HepG2 (cell line): ENCODE measurements at regions not wholly inside any gene's neighbourhood (a gene's known extent, or its start where the extent isn't known, plus 50 kb on each side); places are given as distances from the start of the nearest gene placed in this dataset.

ENCODE experiments used
- ATAC-seq: fragments of 200-7000 bp; cut with Tn5 transposase; 3 replicates; pipeline ENCODE4 v1.9.1; 2020; ENCODE audit warnings: mild to moderate bottlenecking, moderate library complexity
- BruUV-seq: library from RNA; stranded (reverse); fragments of 400-500 nt; replicated peaks from 2 replicates; lab custom pipeline; 2021; lab: Mats Ljungman, UMichigan
- CTCF ChIA-PET: fragments of 300-600 bp; formaldehyde crosslinking; extraction: SDS; loops from one replicate; lab custom pipeline; 2021; ENCODE audit warnings: low total read pairs, inconsistent platforms, low intra/inter-chr PET ratio; lab: Yijun Ruan, JAX
- POLR2A ChIA-PET: fragments of 350-600 bp; sonication (Branson Sonifier 250); formaldehyde crosslinking; loops from one replicate; lab custom pipeline; 2020; ENCODE audit warnings: antibody characterized with exemption, inconsistent platforms; lab: Yijun Ruan, JAX
- DNase-seq: peaks from one replicate; pipeline ENCODE4 v3.0.0-alpha.2; 2015; ENCODE audit warnings: low spot score
- FAIRE-seq: peaks from 3 replicates; lab custom pipeline; 2011; peaks lifted over from hg19 to GRCh38; lab: Jason Lieb, UNC
- H2AFZ ChIP-seq: one replicate; pipeline ENCODE4 v1.6.1; 2011; ENCODE audit warnings: low read length, inconsistent platforms
- H3K27ac ChIP-seq: fragments of 300-600 bp; 3 replicates; pipeline ENCODE4 v1.8.0; 2011; ENCODE audit warnings: mixed run types, mild to moderate bottlenecking, mixed read lengths, low read length, inconsistent platforms; ENCODE audit not compliant: insufficient read depth; ENCODE audit errors: extremely low read length
- H3K27me3 ChIP-seq, 2 experiments: fragments of 200-600 bp in 1 of 2; 2 replicates in 1 of 2; 3 replicates in 1 of 2; pipeline versions ENCODE4 v1.6.0 to v1.8.0; 2011; ENCODE audit warnings: low read length in 2 of 2, mild to moderate bottlenecking in 2 of 2, moderate library complexity in 2 of 2, inconsistent platforms in 1 of 2; ENCODE audit not compliant: insufficient read depth in 2 of 2, control insufficient read depth in 1 of 2
- H3K36me3 ChIP-seq, 2 experiments: fragments of 200-600 bp in 1 of 2; replicated peaks in 1 of 2; 2 replicates in 1 of 2; 3 replicates in 1 of 2; pipeline versions ENCODE4 v1.5.1 to v1.8.0; 2011; ENCODE audit warnings: low read length in 2 of 2, inconsistent platforms in 1 of 2; ENCODE audit not compliant: insufficient read depth in 2 of 2, control insufficient read depth in 1 of 2
- H3K4me1 ChIP-seq: 2 replicates; pipeline ENCODE4 v1.5.1; 2012; ENCODE audit warnings: low read length, inconsistent platforms; ENCODE audit not compliant: insufficient read depth
- H3K4me2 ChIP-seq: 2 replicates; pipeline ENCODE4 v1.6.0; 2011; ENCODE audit warnings: low read depth, low read length, inconsistent platforms
- H3K4me3 ChIP-seq, 3 experiments: fragments of 200-600 bp in 1 of 3; sonication (generic), shearing (Covaris generic) in 1 of 3; replicated peaks in 1 of 3; 2 replicates each; pipeline ENCODE4 v1.5.1; 2011 to 2016; ENCODE audit warnings: low read length in 3 of 3, inconsistent platforms in 2 of 3, low read depth in 2 of 3, mild to moderate bottlenecking in 2 of 3, control low read depth in 1 of 3, mixed read lengths in 1 of 3; ENCODE audit not compliant: insufficient read depth in 1 of 3
- H3K79me2 ChIP-seq: one replicate; pipeline ENCODE4 v1.6.1; 2011; ENCODE audit warnings: low read length, inconsistent platforms; ENCODE audit not compliant: insufficient read depth
- H3K9ac ChIP-seq: 2 replicates; pipeline ENCODE4 v1.6.0; 2011; ENCODE audit warnings: mild to moderate bottlenecking, low read depth, low read length, inconsistent platforms; ENCODE audit not compliant: insufficient read depth
- H3K9me3 ChIP-seq: 2 replicates; pipeline ENCODE4 v1.5.1; 2012; ENCODE audit warnings: mild to moderate bottlenecking, low read length
- H4K20me1 ChIP-seq: 2 replicates; pipeline ENCODE4 v1.6.0; 2011; ENCODE audit warnings: inconsistent platforms, mild to moderate bottlenecking, low read length, moderate library complexity; ENCODE audit not compliant: insufficient read depth
- HNRNPK ChIP-seq: fragments of 200-400 bp; formaldehyde crosslinking; IDR thresholded peaks from 2 replicates; pipeline ENCODE4 v1.6.1; 2018; ENCODE audit warnings: low read length, low read depth, moderate library complexity, mild to moderate bottlenecking; ENCODE audit not compliant: poor library complexity, severe bottlenecking
- HNRNPL ChIP-seq: fragments of 200-400 bp; formaldehyde crosslinking; IDR thresholded peaks from 2 replicates; pipeline ENCODE4 v1.6.1; 2017; ENCODE audit warnings: mild to moderate bottlenecking, low read depth, low read length
- NONO ChIP-seq, 2 experiments: fragments of 450-650 bp in 1 of 2; sonication (generic) in 1 of 2; formaldehyde crosslinking in 1 of 2; IDR thresholded peaks in 1 of 2; conservative IDR thresholded peaks in 1 of 2; 2 replicates each; pipeline versions ENCODE4 v1.6.1 to v1.8.0; 2017 to 2022; ENCODE audit warnings: mild to moderate bottlenecking in 1 of 2, missing genetic modification reagents in 1 of 2, moderate library complexity in 1 of 2
- RAD21 ChIP-seq: fragments of 450-650 bp; formaldehyde crosslinking; IDR thresholded peaks from 2 replicates; pipeline ENCODE4 v1.5.0; 2020; ENCODE audit warnings: mild to moderate bottlenecking
- SAP130 ChIP-seq: IDR thresholded peaks from 2 replicates; pipeline ENCODE4 v1.6.1; 2016; ENCODE audit warnings: low read depth
- STAG1 ChIP-seq: sonication (generic); formaldehyde crosslinking; IDR thresholded peaks from 2 replicates; pipeline ENCODE4 v1.4.0; 2020; ENCODE audit warnings: missing genetic modification reagents
- ZNF460 ChIP-seq: sonication (generic); formaldehyde crosslinking; IDR thresholded peaks from 2 replicates; pipeline ENCODE4 v1.5.1; 2020; ENCODE audit warnings: missing genetic modification reagents, mild to moderate bottlenecking, borderline replicate concordance
- ZNF570 ChIP-seq: sonication (generic); formaldehyde crosslinking; IDR thresholded peaks from 2 replicates; pipeline ENCODE4 v1.4.0; 2020; ENCODE audit warnings: mild to moderate bottlenecking, missing genetic modification reagents, borderline replicate concordance
- ZNF737 ChIP-seq: sonication (generic); formaldehyde crosslinking; IDR thresholded peaks from 2 replicates; pipeline ENCODE4 v1.5.0; 2020; ENCODE audit warnings: missing genetic modification reagents, mild to moderate bottlenecking, borderline replicate concordance
- WGBS: methylation state at CpG from one replicate; pipeline ENCODE4 v1.1.6; 2017; ENCODE audit warnings: low lambda C conversion rate; 5-methylcytosine and 5-hydroxymethylcytosine counted together
- in situ Hi-C: cut with HindIII; loops from 2 replicates; pipeline ENCODE4 v1.10.0; 2017; ENCODE audit warnings: low pct_unique_long_range_greater_than_20kb; ENCODE audit not compliant: extremely low pct_ligation_motif_present
- intact Hi-C: fragments of 100-400 bp; cut with micrococcal nuclease; formaldehyde crosslinking; loops from one replicate; pipeline ENCODE4 v1.10.0; 2022; ENCODE audit not compliant: unreplicated experiment
- TF ChIP-seq, protein P1 (sequence below): sonication (generic); formaldehyde crosslinking; IDR thresholded peaks from 2 replicates; pipeline ENCODE4 v1.8.0; 2022; ENCODE audit warnings: mild to moderate bottlenecking, missing genetic modification reagents, borderline replicate concordance
- TF ChIP-seq, protein P2 (sequence below): sonication (generic); formaldehyde crosslinking; IDR thresholded peaks from 2 replicates; pipeline ENCODE4 v1.4.0; 2020; ENCODE audit warnings: missing genetic modification reagents, borderline replicate concordance

DNA sequence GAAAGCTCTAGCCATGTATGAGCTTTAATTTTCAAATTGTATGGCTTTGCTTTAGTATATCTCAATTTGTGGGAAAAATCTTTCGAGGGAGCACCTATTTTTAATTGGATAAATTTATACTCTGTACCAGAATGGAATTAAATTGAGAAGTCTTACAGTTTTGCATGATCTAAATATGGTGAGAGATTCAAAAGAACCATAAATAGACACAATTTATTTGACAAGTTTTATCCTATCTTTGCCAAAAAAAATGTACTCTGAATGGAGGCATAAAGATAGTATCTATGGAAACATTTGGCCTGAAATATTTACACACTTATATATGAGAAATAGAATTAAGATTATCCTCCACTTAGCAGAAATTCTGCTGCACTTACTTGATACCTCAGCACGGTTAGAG lies 238.4 kb downstream of the NDUFA10 start:
- H3K4me2 ChIP-seq, result no peak overlapping the region
- WGBS, result 0% methylated on average over 2 of the region's 2 CpGs
- intact Hi-C loops (no loop called here), in situ Hi-C loops (no loop called here)
- TF ChIP-seq, protein P1, sequence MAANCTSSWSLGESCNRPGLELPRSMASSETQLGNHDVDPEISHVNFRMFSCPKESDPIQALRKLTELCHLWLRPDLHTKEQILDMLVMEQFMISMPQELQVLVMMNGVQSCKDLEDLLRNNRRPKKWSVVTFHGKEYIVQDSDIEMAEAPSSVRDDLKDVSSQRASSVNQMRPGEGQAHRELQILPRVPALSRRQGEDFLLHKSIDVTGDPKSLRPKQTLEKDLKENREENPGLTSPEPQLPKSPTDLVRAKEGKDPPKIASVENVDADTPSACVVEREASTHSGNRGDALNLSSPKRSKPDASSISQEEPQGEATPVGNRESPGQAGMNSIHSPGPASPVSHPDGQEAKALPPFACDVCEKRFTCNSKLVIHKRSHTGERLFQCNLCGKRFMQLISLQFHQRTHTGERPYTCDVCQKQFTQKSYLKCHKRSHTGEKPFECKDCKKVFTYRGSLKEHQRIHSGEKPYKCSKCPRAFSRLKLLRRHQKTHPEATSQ (CRISPR knock-in tag), result no peak
- TF ChIP-seq NONO (IDR thresholded peaks at IDR 0.05) (no peak), NONO (CRISPR knock-in tag; conservative IDR thresholded peaks at IDR 0.05) (no peak), STAG1 (CRISPR knock-in tag) (no peak), RAD21 (CRISPR knock-in tag) (no peak)
- H3K9me3 ChIP-seq, result no peaks in the 10 kb centered on the region
- FAIRE-seq, result no peak
- H3K36me3 ChIP-seq, result no peaks in the 10 kb centered on the region
- ATAC-seq, result no peak
- H2AFZ ChIP-seq, result no peak overlapping the region
- no TSS peak for BruUV-seq
- ChIA-PET CTCF (no interaction called here), POLR2A (no interaction called here)
- no peak overlapping the region for H3K9ac ChIP-seq
- H3K27ac ChIP-seq, result no peak overlapping the region
- H3K27me3 ChIP-seq, result peaks cover 5 to 34% of the 10 kb centered on the region in 2 experiments; a peak in 4 of 5 replicates
- H3K4me1 ChIP-seq, result no peaks in the 10 kb centered on the region
- H4K20me1 ChIP-seq, result no peaks in the 10 kb centered on the region; the same call in 1 of the 2 replicates
- H3K4me3 ChIP-seq, result no peak overlapping the region
- no peak for DNase-seq
- no peaks in the 10 kb centered on the region for H3K79me2 ChIP-seq

DNA sequence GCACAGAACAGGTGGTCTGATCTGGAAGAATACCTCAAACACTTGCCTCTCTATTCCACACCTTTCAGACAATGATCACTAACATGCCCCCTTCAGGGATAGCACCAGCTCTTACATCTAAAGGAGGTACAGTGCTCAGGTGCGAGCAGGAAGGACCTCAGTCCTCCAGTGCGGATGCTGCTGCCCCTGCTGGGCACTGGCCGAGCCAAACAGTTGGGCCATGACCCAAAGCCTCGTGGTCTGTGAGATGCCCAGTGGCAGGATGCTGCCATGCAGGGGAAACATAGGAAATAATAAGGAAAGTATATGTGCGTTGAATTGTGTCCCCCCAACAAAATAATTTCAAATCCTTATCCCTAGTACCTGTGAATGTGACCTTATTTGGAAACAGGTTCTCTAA lies 243.7 kb downstream of the NDUFA10 start:
- WGBS, result 0% methylated on average over 5 of the region's 5 CpGs
- no peak for FAIRE-seq
- H3K4me2 ChIP-seq, result no peak overlapping the region
- POLR2A ChIA-PET, result no interaction called here
- no peaks in the 10 kb centered on the region for H3K36me3 ChIP-seq
- no peak overlapping the region for H2AFZ ChIP-seq
- no peak overlapping the region for H3K27ac ChIP-seq
- no TSS peak for BruUV-seq
- H3K79me2 ChIP-seq, result no peaks in the 10 kb centered on the region
- no peaks in the 10 kb centered on the region for H3K9me3 ChIP-seq
- peaks cover 21 to 55% of the 10 kb centered on the region in 2 experiments; a peak in 4 of 5 replicates for H3K27me3 ChIP-seq
- H3K4me3 ChIP-seq, result no peak overlapping the region
- no peaks in the 10 kb centered on the region for H3K4me1 ChIP-seq
- no peak overlapping the region for H3K9ac ChIP-seq
- H4K20me1 ChIP-seq, result no peaks in the 10 kb centered on the region
- intact Hi-C loops (no loop called here), in situ Hi-C loops (no loop called here)
- CTCF ChIA-PET, result no interaction called here
- DNase-seq, result no peak
- no peak for ATAC-seq
- no peak for TF ChIP-seq SAP130 (CRISPR knock-in tag)
- no peak for TF ChIP-seq ZNF737 (CRISPR knock-in tag)
- TF ChIP-seq ZNF570 (CRISPR knock-in tag), result no peak
- TF ChIP-seq, protein P2, sequence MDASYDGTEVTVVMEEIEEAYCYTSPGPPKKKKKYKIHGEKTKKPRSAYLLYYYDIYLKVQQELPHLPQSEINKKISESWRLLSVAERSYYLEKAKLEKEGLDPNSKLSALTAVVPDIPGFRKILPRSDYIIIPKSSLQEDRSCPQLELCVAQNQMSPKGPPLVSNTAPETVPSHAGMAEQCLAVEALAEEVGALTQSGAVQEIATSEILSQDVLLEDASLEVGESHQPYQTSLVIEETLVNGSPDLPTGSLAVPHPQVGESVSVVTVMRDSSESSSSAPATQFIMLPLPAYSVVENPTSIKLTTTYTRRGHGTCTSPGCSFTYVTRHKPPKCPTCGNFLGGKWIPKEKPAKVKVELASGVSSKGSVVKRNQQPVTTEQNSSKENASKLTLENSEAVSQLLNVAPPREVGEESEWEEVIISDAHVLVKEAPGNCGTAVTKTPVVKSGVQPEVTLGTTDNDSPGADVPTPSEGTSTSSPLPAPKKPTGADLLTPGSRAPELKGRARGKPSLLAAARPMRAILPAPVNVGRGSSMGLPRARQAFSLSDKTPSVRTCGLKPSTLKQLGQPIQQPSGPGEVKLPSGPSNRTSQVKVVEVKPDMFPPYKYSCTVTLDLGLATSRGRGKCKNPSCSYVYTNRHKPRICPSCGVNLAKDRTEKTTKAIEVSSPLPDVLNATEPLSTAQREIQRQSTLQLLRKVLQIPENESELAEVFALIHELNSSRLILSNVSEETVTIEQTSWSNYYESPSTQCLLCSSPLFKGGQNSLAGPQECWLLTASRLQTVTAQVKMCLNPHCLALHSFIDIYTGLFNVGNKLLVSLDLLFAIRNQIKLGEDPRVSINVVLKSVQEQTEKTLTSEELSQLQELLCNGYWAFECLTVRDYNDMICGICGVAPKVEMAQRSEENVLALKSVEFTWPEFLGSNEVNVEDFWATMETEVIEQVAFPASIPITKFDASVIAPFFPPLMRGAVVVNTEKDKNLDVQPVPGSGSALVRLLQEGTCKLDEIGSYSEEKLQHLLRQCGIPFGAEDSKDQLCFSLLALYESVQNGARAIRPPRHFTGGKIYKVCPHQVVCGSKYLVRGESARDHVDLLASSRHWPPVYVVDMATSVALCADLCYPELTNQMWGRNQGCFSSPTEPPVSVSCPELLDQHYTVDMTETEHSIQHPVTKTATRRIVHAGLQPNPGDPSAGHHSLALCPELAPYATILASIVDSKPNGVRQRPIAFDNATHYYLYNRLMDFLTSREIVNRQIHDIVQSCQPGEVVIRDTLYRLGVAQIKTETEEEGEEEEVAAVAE (CRISPR knock-in tag), result no peak
- TF ChIP-seq HNRNPL, result no peak
- TF ChIP-seq HNRNPK, result no peak
- TF ChIP-seq ZNF460 (CRISPR knock-in tag), result no peak
